ENCODE measurements at regions not wholly inside any gene's neighbourhood (a gene's known extent, or its start where the extent isn't known, plus 50 kb on each side); places are given as distances from the start of the nearest gene placed in this dataset.

- intact Hi-C loops (cut with DNase I; ENCODE audit: low total_unique reads) = no loop called here
- no peak for DNase-seq
- H3K27me3 ChIP-seq = no peaks in the 10 kb centered on the region
- ATAC-seq = no peak
- H3K27ac ChIP-seq = no peak overlapping the region
- H3K9me3 ChIP-seq = no peaks in the 10 kb centered on the region
- H3K36me3 ChIP-seq = no peaks in the 10 kb centered on the region
- no peak for TF ChIP-seq CTCF (IDR thresholded peaks at IDR 0.05 in 4 of 5, conservative IDR thresholded peaks at IDR 0.05 in 1 of 5)
- TF ChIP-seq POLR2A (IDR thresholded peaks at IDR 0.05) = no peak
- H3K4me3 ChIP-seq = no peak overlapping the region
- no peaks in the 10 kb centered on the region for H3K4me1 ChIP-seq
- in situ Hi-C loops (cut with MboI; ENCODE audit: low sequenced_read_pairs in 4 of 4) = no loop called here
Observed at GRCh38 chr5:124087752-124088151, 575.8 kb downstream of the CSNK1G3 start.

- H3K27ac ChIP-seq = no peak overlapping the region
- no peaks in the 10 kb centered on the region for H3K9me3 ChIP-seq
- in situ Hi-C loops (cut with MboI; ENCODE audit: low sequenced_read_pairs in 4 of 4) = no loop called here
- TF ChIP-seq POLR2A (IDR thresholded peaks at IDR 0.05) = no peak
- TF ChIP-seq CTCF (IDR thresholded peaks at IDR 0.05 in 4 of 5, conservative IDR thresholded peaks at IDR 0.05 in 1 of 5) = no peak
- intact Hi-C loops (cut with DNase I; ENCODE audit: low total_unique reads) = no loop called here
- no peaks in the 10 kb centered on the region for H3K4me1 ChIP-seq
- no peaks in the 10 kb centered on the region for H3K36me3 ChIP-seq
- no peak overlapping the region for H3K4me3 ChIP-seq
- DNase-seq (no peak), ATAC-seq (no peak)
- H3K27me3 ChIP-seq = no peaks in the 10 kb centered on the region
Observed at GRCh38 chr5:124080256-124080655, 568.3 kb downstream of the CSNK1G3 start.

- in situ Hi-C loops (cut with MboI; ENCODE audit: low sequenced_read_pairs in 4 of 4) (no loop called here), intact Hi-C loops (cut with DNase I; ENCODE audit: low total_unique reads) (no loop called here)
- TF ChIP-seq CTCF (IDR thresholded peaks at IDR 0.05 in 4 of 5, conservative IDR thresholded peaks at IDR 0.05 in 1 of 5) = no peak
- TF ChIP-seq POLR2A (IDR thresholded peaks at IDR 0.05) = no peak
- Histone ChIP-seq H3K27me3 (no peaks in the 10 kb centered on the region), H3K36me3 (no peaks in the 10 kb centered on the region), H3K9me3 (no peaks in the 10 kb centered on the region), H3K4me3 (no peak overlapping the region), H3K27ac (no peak overlapping the region), H3K4me1 (no peaks in the 10 kb centered on the region)
- no peak for ATAC-seq
- no peak for DNase-seq
Observed at GRCh38 chr5:124079062-124079461, 567.1 kb downstream of the CSNK1G3 start.

- intact Hi-C loops (cut with DNase I; ENCODE audit: low total_unique reads) = no loop called here
- ATAC-seq (no peak), DNase-seq (no peak)
- Histone ChIP-seq H3K27me3 (no peaks in the 10 kb centered on the region), H3K36me3 (no peaks in the 10 kb centered on the region), H3K4me1 (no peaks in the 10 kb centered on the region), H3K4me3 (no peak overlapping the region), H3K27ac (no peak overlapping the region), H3K9me3 (no peaks in the 10 kb centered on the region)
- in situ Hi-C loops (cut with MboI; ENCODE audit: low sequenced_read_pairs in 4 of 4) = no loop called here
- TF ChIP-seq CTCF (IDR thresholded peaks at IDR 0.05 in 4 of 5, conservative IDR thresholded peaks at IDR 0.05 in 1 of 5) = no peak
Observed at GRCh38 chr5:124074500-124074899, 562.5 kb downstream of the CSNK1G3 start.

GRCh38 chr5:124072570-124072969, 560.6 kb downstream of the CSNK1G3 start:
- intact Hi-C loops (cut with DNase I; ENCODE audit: low total_unique reads) = no loop called here
- H3K4me3 ChIP-seq = no peak overlapping the region
- TF ChIP-seq POLR2A (IDR thresholded peaks at IDR 0.05) (no peak), CTCF (IDR thresholded peaks at IDR 0.05 in 4 of 5, conservative IDR thresholded peaks at IDR 0.05 in 1 of 5) (no peak)
- ATAC-seq (no peak), DNase-seq (no peak)
- in situ Hi-C loops (cut with MboI; ENCODE audit: low sequenced_read_pairs in 4 of 4) = no loop called here
- H3K4me1 ChIP-seq = no peaks in the 10 kb centered on the region
- H3K9me3 ChIP-seq = no peaks in the 10 kb centered on the region
- H3K27me3 ChIP-seq = no peaks in the 10 kb centered on the region
- no peaks in the 10 kb centered on the region for H3K36me3 ChIP-seq
- H3K27ac ChIP-seq = no peak overlapping the region

All from gastrocnemius medialis (tissue), 4 donors.